BLaER1 (cell line): ENCODE measurements at regions not wholly inside any gene's neighbourhood (a gene's known extent, or its start where the extent isn't known, plus 50 kb on each side); places are given as distances from the start of the nearest gene placed in this dataset.

Experiments used
- H3K27ac ChIP-seq: shearing (Covaris generic); formaldehyde crosslinking; 2 replicates; pipeline ENCODE4 v1.8.1; 2022
- H3K27me3 ChIP-seq: shearing (Covaris generic); formaldehyde crosslinking; 2 replicates; pipeline ENCODE4 v1.8.1; 2022
- H3K36me3 ChIP-seq: shearing (Covaris generic); formaldehyde crosslinking; 2 replicates; pipeline ENCODE4 v1.8.1; 2022
- H3K4me1 ChIP-seq: shearing (Covaris generic); formaldehyde crosslinking; 2 replicates; pipeline ENCODE4 v1.8.1; 2022
- H3K4me2 ChIP-seq: shearing (Covaris generic); formaldehyde crosslinking; 2 replicates; pipeline ENCODE4 v1.8.1; 2022
- H3K4me3 ChIP-seq: shearing (Covaris generic); formaldehyde crosslinking; 2 replicates; pipeline ENCODE4 v1.8.1; 2022
- H3K9ac ChIP-seq: shearing (Covaris generic); formaldehyde crosslinking; 2 replicates; pipeline ENCODE4 v1.8.1; 2022
- H3K9me3 ChIP-seq: shearing (Covaris generic); formaldehyde crosslinking; 2 replicates; pipeline ENCODE4 v1.8.1; 2022
- H4K20me1 ChIP-seq: shearing (Covaris generic); formaldehyde crosslinking; 2 replicates; pipeline ENCODE4 v1.8.1; 2022
- Cebpa-rat ChIP-seq: shearing (Covaris generic); IDR thresholded peaks from 2 replicates; pipeline ENCODE4 v1.8.1; 2022

- H3K4me2 ChIP-seq = no peak overlapping the region
- no peak overlapping the region for H3K9ac ChIP-seq
- TF ChIP-seq Cebpa-rat = no peak
- H3K4me3 ChIP-seq = no peak overlapping the region
- H3K36me3 ChIP-seq = no peaks in the 10 kb centered on the region
- H3K27me3 ChIP-seq = no peaks in the 10 kb centered on the region
- no peaks in the 10 kb centered on the region for H4K20me1 ChIP-seq
- H3K27ac ChIP-seq = no peak overlapping the region
- no peaks in the 10 kb centered on the region for H3K9me3 ChIP-seq
- H3K4me1 ChIP-seq = no peaks in the 10 kb centered on the region
Observed at GRCh38 chr9:12155401-12156134, 537.6 kb upstream of the TYRP1 start.

DNA sequence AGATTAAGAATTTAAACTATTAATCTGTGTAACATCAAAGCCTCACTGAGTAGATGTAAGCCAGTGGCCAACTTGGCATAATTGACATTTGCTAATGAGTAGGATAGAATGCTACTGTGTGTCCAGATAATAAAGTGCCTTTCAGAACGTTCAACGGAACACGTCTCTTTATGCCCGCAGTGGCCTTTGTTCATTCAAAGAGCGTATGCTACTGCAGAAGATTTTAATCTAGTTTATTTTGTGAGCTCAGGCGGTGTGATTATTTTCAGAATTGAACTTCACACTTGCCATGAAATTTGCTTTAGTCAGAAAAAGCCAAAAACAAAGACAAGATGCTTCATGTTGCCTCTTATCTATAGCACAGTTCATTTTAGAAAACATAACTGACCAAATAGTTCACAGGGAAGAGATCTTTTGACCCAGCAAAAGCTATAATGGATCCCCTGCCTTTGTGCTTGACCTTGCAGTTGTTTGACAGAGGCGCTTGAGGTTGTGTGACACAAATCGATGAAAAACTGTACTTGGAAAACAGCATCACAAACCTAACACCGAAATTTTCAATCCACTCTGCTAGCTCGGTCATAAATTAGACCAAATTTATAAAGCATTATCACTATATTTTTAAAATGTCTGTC, 530.9 kb upstream of the TYRP1 start:
- no peaks in the 10 kb centered on the region for H3K36me3 ChIP-seq
- TF ChIP-seq Cebpa-rat = no peak
- H3K4me1 ChIP-seq = no peaks in the 10 kb centered on the region
- no peaks in the 10 kb centered on the region for H3K27me3 ChIP-seq
- H3K4me2 ChIP-seq = no peak overlapping the region
- no peak overlapping the region for H3K27ac ChIP-seq
- no peaks in the 10 kb centered on the region for H3K9me3 ChIP-seq
- H3K9ac ChIP-seq = no peak overlapping the region
- H4K20me1 ChIP-seq = no peaks in the 10 kb centered on the region
- no peak overlapping the region for H3K4me3 ChIP-seq

DNA sequence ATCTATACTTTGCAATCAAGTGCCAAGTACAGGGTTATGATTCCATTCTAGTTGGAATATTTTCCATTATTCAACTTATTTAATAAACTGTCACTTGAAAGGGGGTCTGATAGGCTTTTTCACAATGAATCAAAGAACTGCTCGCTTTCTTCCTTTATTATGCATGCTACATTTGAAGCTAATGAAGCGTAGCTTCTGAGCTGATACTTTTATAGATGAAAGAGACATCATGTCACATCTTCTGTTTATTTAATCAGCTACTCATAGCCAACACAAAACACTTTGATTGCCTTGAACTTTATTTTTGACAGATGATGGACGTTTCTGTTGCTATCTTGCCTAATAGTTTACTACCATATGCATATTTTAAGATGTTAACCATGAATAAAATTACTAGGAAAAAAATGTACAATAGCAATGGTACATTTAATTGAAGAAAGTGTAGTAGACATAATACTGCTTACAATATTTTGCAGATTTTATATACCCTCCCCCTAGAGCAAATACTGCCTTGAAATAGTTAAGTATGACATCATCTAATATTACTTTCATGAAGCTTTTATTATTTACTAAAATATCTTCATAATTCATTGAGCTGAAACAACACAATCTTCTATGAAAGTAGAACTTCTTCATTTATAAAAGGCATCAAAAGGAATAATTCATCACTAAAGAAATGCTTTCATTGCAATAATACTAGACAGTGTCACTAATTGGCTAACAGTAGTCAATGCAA, 529.3 kb upstream of the TYRP1 start:
- Histone ChIP-seq H3K9me3 (no peaks in the 10 kb centered on the region), H3K9ac (no peak overlapping the region), H3K4me3 (no peak overlapping the region), H3K36me3 (no peaks in the 10 kb centered on the region), H3K4me2 (no peak overlapping the region), H4K20me1 (no peaks in the 10 kb centered on the region), H3K27me3 (no peaks in the 10 kb centered on the region), H3K27ac (no peak overlapping the region), H3K4me1 (no peaks in the 10 kb centered on the region)
- no peak for TF ChIP-seq Cebpa-rat

DNA sequence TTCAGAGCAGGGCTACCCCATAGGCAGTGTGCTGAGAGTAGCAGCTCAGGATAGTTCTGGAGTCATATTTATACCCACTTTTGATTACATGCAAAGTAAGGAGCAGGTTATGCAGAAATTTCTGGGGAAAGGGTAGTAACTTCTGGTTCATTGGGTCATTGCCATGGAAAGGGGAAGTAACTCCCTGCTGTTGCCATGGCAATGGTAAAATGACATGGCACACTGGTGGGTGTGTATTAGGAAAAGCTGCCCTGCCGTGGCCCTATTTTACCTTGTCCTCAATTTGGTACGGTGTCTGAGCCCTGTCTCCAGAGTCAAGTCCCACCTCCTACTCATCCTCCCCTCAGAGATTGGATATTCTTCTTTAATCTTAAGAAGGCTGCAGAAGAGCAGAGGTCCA, 526.7 kb upstream of the TYRP1 start:
- Histone ChIP-seq H3K4me1 (no peaks in the 10 kb centered on the region), H3K9me3 (no peaks in the 10 kb centered on the region), H3K4me3 (no peak overlapping the region), H4K20me1 (no peaks in the 10 kb centered on the region), H3K9ac (no peak overlapping the region), H3K36me3 (no peaks in the 10 kb centered on the region), H3K27ac (no peak overlapping the region), H3K4me2 (no peak overlapping the region), H3K27me3 (no peaks in the 10 kb centered on the region)
- no peak for TF ChIP-seq Cebpa-rat

- no peak overlapping the region for H3K9ac ChIP-seq
- no peaks in the 10 kb centered on the region for H3K9me3 ChIP-seq
Observed at GRCh38 chr9:12170456-12170855, 522.7 kb upstream of the TYRP1 start.

GRCh38 chr9:12178634-12179033, 514.6 kb upstream of the TYRP1 start:
- Histone ChIP-seq H3K4me2 (no peak overlapping the region), H3K4me1 (no peaks in the 10 kb centered on the region), H3K36me3 (no peaks in the 10 kb centered on the region), H3K9me3 (no peaks in the 10 kb centered on the region), H3K4me3 (no peak overlapping the region), H3K9ac (no peak overlapping the region), H3K27ac (no peak overlapping the region), H4K20me1 (no peaks in the 10 kb centered on the region), H3K27me3 (no peaks in the 10 kb centered on the region)
- TF ChIP-seq Cebpa-rat = no peak

More at GRCh38 chr9:12170456-12170855, 522.7 kb upstream of the TYRP1 start:
- H3K4me3 ChIP-seq = no peak overlapping the region
- no peak overlapping the region for H3K27ac ChIP-seq
- H3K36me3 ChIP-seq = no peaks in the 10 kb centered on the region
- no peaks in the 10 kb centered on the region for H4K20me1 ChIP-seq
- no peaks in the 10 kb centered on the region for H3K4me1 ChIP-seq
- no peak overlapping the region for H3K4me2 ChIP-seq
- TF ChIP-seq Cebpa-rat = no peak
- no peaks in the 10 kb centered on the region for H3K27me3 ChIP-seq

GRCh38 chr9:12182806-12183205, 510.4 kb upstream of the TYRP1 start:
- Histone ChIP-seq H4K20me1 (no peaks in the 10 kb centered on the region), H3K36me3 (no peaks in the 10 kb centered on the region), H3K9ac (no peak overlapping the region), H3K4me1 (no peaks in the 10 kb centered on the region), H3K4me3 (no peak overlapping the region), H3K27me3 (no peaks in the 10 kb centered on the region), H3K9me3 (no peaks in the 10 kb centered on the region), H3K27ac (no peak overlapping the region), H3K4me2 (no peak overlapping the region)
- TF ChIP-seq Cebpa-rat = no peak

DNA sequence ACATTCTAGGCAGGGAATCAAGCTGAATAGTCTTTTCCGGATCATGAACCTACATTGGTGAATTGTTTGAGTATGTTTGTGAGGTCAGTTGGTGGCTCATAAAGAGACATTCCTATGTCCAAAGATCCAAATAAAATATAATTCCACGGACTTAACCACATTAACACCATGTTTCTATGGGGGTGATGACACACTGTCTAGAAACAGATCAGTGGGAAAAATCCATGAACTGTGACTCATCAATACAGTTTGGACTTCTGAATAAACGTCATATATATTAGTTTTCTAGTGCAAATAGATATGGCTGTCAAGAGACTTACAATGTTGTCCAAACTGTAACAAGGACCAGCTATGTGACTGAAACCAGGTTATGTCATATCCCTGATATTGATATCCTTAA, 509.9 kb upstream of the TYRP1 start:
- no peak overlapping the region for H3K4me3 ChIP-seq
- no peak overlapping the region for H3K4me2 ChIP-seq
- H4K20me1 ChIP-seq = no peaks in the 10 kb centered on the region
- no peaks in the 10 kb centered on the region for H3K27me3 ChIP-seq
- no peaks in the 10 kb centered on the region for H3K36me3 ChIP-seq
- no peak for TF ChIP-seq Cebpa-rat
- H3K9ac ChIP-seq = no peak overlapping the region
- no peak overlapping the region for H3K27ac ChIP-seq
- no peaks in the 10 kb centered on the region for H3K4me1 ChIP-seq
- no peaks in the 10 kb centered on the region for H3K9me3 ChIP-seq

DNA sequence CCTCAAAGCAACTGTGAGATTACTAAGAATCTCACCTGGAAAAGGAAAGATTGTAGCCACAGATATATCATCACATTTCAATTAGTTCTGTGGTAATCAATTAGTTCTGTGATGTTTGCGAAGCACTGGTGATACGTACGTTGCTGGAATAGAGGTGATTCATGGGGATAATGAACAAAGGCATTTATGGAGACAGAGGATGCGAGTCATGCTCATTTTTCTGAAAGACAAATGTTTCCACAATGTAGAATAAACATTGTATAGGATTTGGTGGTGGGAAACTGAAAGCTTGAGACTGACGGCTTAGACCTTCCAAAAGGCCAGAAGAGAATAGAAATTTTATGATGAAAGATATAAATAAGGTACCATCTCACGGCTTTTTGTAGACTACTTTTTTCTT, 507.3 kb upstream of the TYRP1 start:
- H3K36me3 ChIP-seq = no peaks in the 10 kb centered on the region
- no peak for TF ChIP-seq Cebpa-rat

GRCh38 chr9:12191630-12192029, 501.6 kb upstream of the TYRP1 start:
- no peak for TF ChIP-seq Cebpa-rat
- no peak overlapping the region for H3K9ac ChIP-seq
- H3K9me3 ChIP-seq = no peaks in the 10 kb centered on the region
- no peak overlapping the region for H3K27ac ChIP-seq
- H4K20me1 ChIP-seq = no peaks in the 10 kb centered on the region
- no peaks in the 10 kb centered on the region for H3K4me1 ChIP-seq
- no peaks in the 10 kb centered on the region for H3K27me3 ChIP-seq
- H3K4me3 ChIP-seq = no peak overlapping the region
- no peaks in the 10 kb centered on the region for H3K36me3 ChIP-seq
- H3K4me2 ChIP-seq = no peak overlapping the region

More for the DNA sequence above, 507.3 kb upstream of the TYRP1 start:
- no peaks in the 10 kb centered on the region for H3K4me1 ChIP-seq
- no peak overlapping the region for H3K27ac ChIP-seq
- H4K20me1 ChIP-seq = no peaks in the 10 kb centered on the region
- H3K9ac ChIP-seq = no peak overlapping the region
- H3K27me3 ChIP-seq = no peaks in the 10 kb centered on the region
- no peak overlapping the region for H3K4me3 ChIP-seq
- H3K9me3 ChIP-seq = no peaks in the 10 kb centered on the region
- no peak overlapping the region for H3K4me2 ChIP-seq
